GM19351 (cell line): ENCODE measurements at regions not wholly inside any gene's neighbourhood (a gene's known extent, or its start where the extent isn't known, plus 50 kb on each side); places are given as distances from the start of the nearest gene placed in this dataset.

Experiments used
- ATAC-seq: cut with Tn5 transposase; IDR thresholded peaks from one replicate; pipeline ENCODE4 v1.9.1; 2021; ENCODE audit warnings: mild to moderate bottlenecking, moderate library complexity; ENCODE audit not compliant: unreplicated experiment

- no peak for ATAC-seq
Observed at GRCh38 chr20:60863548-60863947, 388.5 kb upstream of the CDH4 start.

GRCh38 chr20:60867589-60867988 is 384.5 kb upstream of the CDH4 start:
- no peak for ATAC-seq

GRCh38 chr20:60868316-60868891 is 383.7 kb upstream of the CDH4 start:
- no peak for ATAC-seq

GRCh38 chr20:60869087-60869486 is 383.0 kb upstream of the CDH4 start:
- ATAC-seq = no peak

GRCh38 chr20:60869625-60870024 is 382.4 kb upstream of the CDH4 start:
- ATAC-seq = no peak

- ATAC-seq = no peak
Observed at GRCh38 chr20:60870040-60870439, 382.0 kb upstream of the CDH4 start.

- no peak for ATAC-seq
Observed at GRCh38 chr20:60872224-60872623, 379.8 kb upstream of the CDH4 start.

GRCh38 chr20:60877071-60877857 is 374.8 kb upstream of the CDH4 start:
- ATAC-seq = no peak

GRCh38 chr20:60882836-60883235 is 369.2 kb upstream of the CDH4 start:
- ATAC-seq = no peak

GRCh38 chr20:60883496-60883895 is 368.6 kb upstream of the CDH4 start:
- no peak for ATAC-seq

- ATAC-seq = no peak
Observed at GRCh38 chr20:60884277-60884676, 367.8 kb upstream of the CDH4 start.

GRCh38 chr20:60888771-60889170 is 363.3 kb upstream of the CDH4 start:
- ATAC-seq = no peak

- no peak for ATAC-seq
Observed at GRCh38 chr20:60892095-60892813, 359.8 kb upstream of the CDH4 start.

- no peak for ATAC-seq
Observed at GRCh38 chr20:60894091-60894490, 358.0 kb upstream of the CDH4 start.

- no peak for ATAC-seq
Observed at GRCh38 chr20:60895363-60896079, 356.5 kb upstream of the CDH4 start.

GRCh38 chr20:60897976-60898375 is 354.1 kb upstream of the CDH4 start:
- ATAC-seq = no peak

GRCh38 chr20:60899320-60899719 is 352.7 kb upstream of the CDH4 start:
- ATAC-seq = no peak

GRCh38 chr20:60900618-60901017 is 351.4 kb upstream of the CDH4 start:
- ATAC-seq = no peak

GRCh38 chr20:60901831-60902230 is 350.2 kb upstream of the CDH4 start:
- ATAC-seq = no peak

- no peak for ATAC-seq
Observed at GRCh38 chr20:60903325-60903971, 348.6 kb upstream of the CDH4 start.

GRCh38 chr20:60904730-60905129 is 347.3 kb upstream of the CDH4 start:
- ATAC-seq = no peak
